ENCODE measurements at regions not wholly inside any gene's neighbourhood (a gene's known extent, or its start where the extent isn't known, plus 50 kb on each side); places are given as distances from the start of the nearest gene placed in this dataset.

GRCh38 chr10:26381986-26382385 is 56.2 kb upstream of the APBB1IP start:
- H3K27me3 Mint-ChIP-seq = no peaks in the 10 kb centered on the region
- H3K4me1 Mint-ChIP-seq = peaks cover 4% of the 10 kb centered on the region
- intact Hi-C loops (cut with micrococcal nuclease) = no loop called here

GRCh38 chr10:26384600-26384999 is 53.5 kb upstream of the APBB1IP start:
- ChIA-PET CTCF (no interaction called here), POLR2A (no interaction called here)
- no peak for DNase-seq
- Mint-ChIP-seq H3K36me3 (ENCODE audit: low read depth) (no peaks in the 10 kb centered on the region), H3K27me3 (no peaks in the 10 kb centered on the region), H3K27ac (no peak overlapping the region), H3K4me3 (no peak overlapping the region), H3K4me1 (peaks cover 4% of the 10 kb centered on the region), H3K9me3 (peaks cover 3% of the 10 kb centered on the region)
- intact Hi-C loops (cut with micrococcal nuclease) = no loop called here
- TF ChIP-seq, protein P1, sequence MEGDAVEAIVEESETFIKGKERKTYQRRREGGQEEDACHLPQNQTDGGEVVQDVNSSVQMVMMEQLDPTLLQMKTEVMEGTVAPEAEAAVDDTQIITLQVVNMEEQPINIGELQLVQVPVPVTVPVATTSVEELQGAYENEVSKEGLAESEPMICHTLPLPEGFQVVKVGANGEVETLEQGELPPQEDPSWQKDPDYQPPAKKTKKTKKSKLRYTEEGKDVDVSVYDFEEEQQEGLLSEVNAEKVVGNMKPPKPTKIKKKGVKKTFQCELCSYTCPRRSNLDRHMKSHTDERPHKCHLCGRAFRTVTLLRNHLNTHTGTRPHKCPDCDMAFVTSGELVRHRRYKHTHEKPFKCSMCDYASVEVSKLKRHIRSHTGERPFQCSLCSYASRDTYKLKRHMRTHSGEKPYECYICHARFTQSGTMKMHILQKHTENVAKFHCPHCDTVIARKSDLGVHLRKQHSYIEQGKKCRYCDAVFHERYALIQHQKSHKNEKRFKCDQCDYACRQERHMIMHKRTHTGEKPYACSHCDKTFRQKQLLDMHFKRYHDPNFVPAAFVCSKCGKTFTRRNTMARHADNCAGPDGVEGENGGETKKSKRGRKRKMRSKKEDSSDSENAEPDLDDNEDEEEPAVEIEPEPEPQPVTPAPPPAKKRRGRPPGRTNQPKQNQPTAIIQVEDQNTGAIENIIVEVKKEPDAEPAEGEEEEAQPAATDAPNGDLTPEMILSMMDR (IDR thresholded peaks at IDR 0.05) = no peak
- no peak for ATAC-seq (ENCODE audit: low read depth)

More at GRCh38 chr10:26381986-26382385, 56.2 kb upstream of the APBB1IP start:
- DNase-seq (no peak), ATAC-seq (ENCODE audit: low read depth) (no peak)
- CTCF ChIA-PET = no interaction called here
- TF ChIP-seq, protein P1 (IDR thresholded peaks at IDR 0.05) = no peak
- H3K9me3 Mint-ChIP-seq = no peaks in the 10 kb centered on the region
- H3K27ac Mint-ChIP-seq = no peak overlapping the region
- no peaks in the 10 kb centered on the region for H3K36me3 Mint-ChIP-seq (ENCODE audit: low read depth)
- no peak overlapping the region for H3K4me3 Mint-ChIP-seq
- POLR2A ChIA-PET = interaction anchor here (0.6 kb wide), 1 partner anchor 18 kb away, joined by 7 read pairs; no protein-coding TSS in a partner anchor

DNA sequence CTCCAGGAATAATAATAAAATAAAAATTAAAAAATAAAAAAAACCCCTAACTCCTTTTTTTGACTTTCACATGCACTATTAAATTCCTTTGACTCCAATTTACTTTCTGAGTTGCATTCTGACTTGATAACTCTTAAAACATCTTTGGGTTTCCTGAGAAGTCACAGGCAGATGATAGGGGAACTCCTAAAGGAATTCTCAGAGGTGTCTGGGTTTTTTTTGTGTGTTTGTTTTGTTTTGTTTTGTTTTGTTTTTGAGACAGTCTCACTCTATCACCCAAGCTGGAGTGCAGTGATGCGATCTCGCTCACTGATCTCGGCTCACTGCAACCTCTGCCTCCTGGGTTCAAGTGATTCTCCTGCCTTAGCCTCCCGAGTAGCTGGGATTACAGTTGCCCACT is 52.7 kb upstream of the APBB1IP start:
- intact Hi-C loops (cut with micrococcal nuclease) = no loop called here
- Mint-ChIP-seq H3K4me3 (no peak overlapping the region), H3K27ac (no peak overlapping the region), H3K36me3 (ENCODE audit: low read depth) (no peaks in the 10 kb centered on the region), H3K4me1 (peaks cover 4% of the 10 kb centered on the region), H3K27me3 (no peaks in the 10 kb centered on the region), H3K9me3 (peaks cover 3% of the 10 kb centered on the region)
- CTCF ChIA-PET = no interaction called here
- POLR2A ChIA-PET = no interaction called here
- TF ChIP-seq, protein P1 (IDR thresholded peaks at IDR 0.05) = no peak
- no peak for DNase-seq
- ATAC-seq (ENCODE audit: low read depth) = no peak

- intact Hi-C loops (cut with micrococcal nuclease) = no loop called here
- Mint-ChIP-seq H3K9me3 (peaks cover 3% of the 10 kb centered on the region), H3K27ac (no peak overlapping the region), H3K36me3 (ENCODE audit: low read depth) (no peaks in the 10 kb centered on the region), H3K4me3 (no peak overlapping the region), H3K4me1 (peaks cover 8% of the 10 kb centered on the region), H3K27me3 (peaks cover 5% of the 10 kb centered on the region)
- no peak for DNase-seq
- TF ChIP-seq, protein P1 (IDR thresholded peaks at IDR 0.05) = no peak
- CTCF ChIA-PET = no interaction called here
- POLR2A ChIA-PET = no interaction called here
- ATAC-seq (ENCODE audit: low read depth) = no peak
Observed at GRCh38 chr10:26386781-26387180, 51.4 kb upstream of the APBB1IP start.

All from activated B cell treated with CpG ODN at 0.5 μM for 24 hours (primary cell).